MM.1S (cell line): ENCODE measurements at regions not wholly inside any gene's neighbourhood (a gene's known extent, or its start where the extent isn't known, plus 50 kb on each side); places are given as distances from the start of the nearest gene placed in this dataset.

ENCODE experiments used
- DNase-seq: peaks from one replicate; pipeline ENCODE4 v3.0.0-alpha.2; 2015
- H2AFZ ChIP-seq: fragments of 300-600 bp; sonication (generic); 2 replicates; pipeline ENCODE4 v1.6.0; 2016; ENCODE audit warnings: antibody characterized with exemption, low read length
- H3F3A ChIP-seq: fragments of 300-600 bp; sonication (generic); 2 replicates; pipeline ENCODE4 v1.6.1; 2016; ENCODE audit warnings: mild to moderate bottlenecking, antibody characterized with exemption, low read length, moderate library complexity, mixed read lengths; ENCODE audit not compliant: insufficient read depth
- H3K27ac ChIP-seq: fragments of 300-600 bp; sonication (generic); 2 replicates; pipeline ENCODE4 v1.5.1; 2016; ENCODE audit warnings: mild to moderate bottlenecking, low read length
- H3K27me3 ChIP-seq: fragments of 300-600 bp; sonication (generic); replicated peaks from 2 replicates; pipeline ENCODE4 v1.6.0; 2016; ENCODE audit warnings: low read length; ENCODE audit not compliant: insufficient read depth
- H3K36me3 ChIP-seq: fragments of 300-600 bp; sonication (generic); replicated peaks from 2 replicates; pipeline ENCODE4 v1.6.1; 2016; ENCODE audit warnings: mild to moderate bottlenecking, low read length, mixed read lengths; ENCODE audit not compliant: insufficient read depth
- H3K4me1 ChIP-seq: fragments of 300-600 bp; sonication (generic); 2 replicates; pipeline ENCODE4 v1.6.1; 2016; ENCODE audit warnings: low read length, mixed read lengths
- H3K4me2 ChIP-seq: fragments of 300-600 bp; sonication (generic); 2 replicates; pipeline ENCODE4 v1.6.0; 2016; ENCODE audit warnings: low read depth, low read length
- H3K4me3 ChIP-seq: fragments of 300-600 bp; sonication (generic); 2 replicates; pipeline ENCODE4 v1.5.1; 2016; ENCODE audit warnings: low read length, mixed read lengths
- H3K79me2 ChIP-seq: fragments of 300-600 bp; sonication (generic); 2 replicates; pipeline ENCODE4 v1.6.1; 2016; ENCODE audit warnings: mixed run types, low read length, mixed read lengths
- H3K9ac ChIP-seq: fragments of 300-600 bp; sonication (generic); 2 replicates; pipeline ENCODE4 v1.6.1; 2016; ENCODE audit warnings: low read length, mixed read lengths
- H3K9me2 ChIP-seq: fragments of 300-600 bp; sonication (generic); replicated peaks from 2 replicates; pipeline ENCODE4 v1.6.1; 2016; ENCODE audit warnings: mild to moderate bottlenecking, low read length, mixed read lengths; ENCODE audit not compliant: insufficient read depth
- H3K9me3 ChIP-seq: fragments of 300-600 bp; sonication (generic); replicated peaks from 2 replicates; pipeline ENCODE4 v1.6.1; 2016; ENCODE audit warnings: mild to moderate bottlenecking, low read length, mixed read lengths; ENCODE audit not compliant: insufficient read depth
- H4K20me1 ChIP-seq: fragments of 300-600 bp; sonication (generic); 2 replicates; pipeline ENCODE4 v1.6.1; 2016; ENCODE audit warnings: mild to moderate bottlenecking, low read length, moderate library complexity, mixed read lengths; ENCODE audit not compliant: insufficient read depth
- CTCF ChIP-seq: fragments of 300-600 bp; sonication (generic); IDR thresholded peaks from 2 replicates; pipeline ENCODE4 v1.5.1; 2016; ENCODE audit warnings: antibody characterized with exemption, low read length, mixed read lengths
- EZH2 ChIP-seq: fragments of 300-600 bp; sonication (generic); optimal IDR thresholded peaks from 2 replicates; pipeline ENCODE3; 2017; ENCODE audit warnings: low read depth, mild to moderate bottlenecking, antibody characterized with exemption, low read length, mixed read lengths
- EZH2phosphoT487 ChIP-seq: fragments of 300-600 bp; sonication (generic); IDR thresholded peaks from 2 replicates; pipeline ENCODE4 v1.6.1; 2018; ENCODE audit warnings: antibody characterized with exemption, low read length

GRCh38 chr15:27699699-27700098, 399.4 kb downstream of the OCA2 start:
- no peak for TF ChIP-seq EZH2
- TF ChIP-seq CTCF: no peak
- TF ChIP-seq EZH2phosphoT487: no peak
- Histone ChIP-seq H2AFZ (no peak overlapping the region), H3K9ac (no peak overlapping the region), H4K20me1 (no peaks in the 10 kb centered on the region), H3K9me3 (no peaks in the 10 kb centered on the region), H3K79me2 (no peaks in the 10 kb centered on the region), H3K9me2 (no peaks in the 10 kb centered on the region), H3K4me3 (no peak overlapping the region), H3K4me2 (no peak overlapping the region), H3K27me3 (no peaks in the 10 kb centered on the region), H3K4me1 (peaks cover 15% of the 10 kb centered on the region), H3K36me3 (no peaks in the 10 kb centered on the region), H3K27ac (no peak overlapping the region), H3F3A (0 out of 2 replicates have a peak, but pooled peaks cover 5% of the 10 kb centered on the region)
- no peak for DNase-seq

GRCh38 chr15:27696530-27696929, 402.6 kb downstream of the OCA2 start:
- Histone ChIP-seq H3K9me2 (no peaks in the 10 kb centered on the region), H3K9ac (no peak overlapping the region), H3K27ac (no peak overlapping the region), H3K79me2 (no peaks in the 10 kb centered on the region), H3K36me3 (no peaks in the 10 kb centered on the region), H3K4me3 (no peak overlapping the region), H3K27me3 (no peaks in the 10 kb centered on the region), H3F3A (0 out of 2 replicates have a peak, but pooled peaks cover 1% of the 10 kb centered on the region), H3K4me1 (peaks cover 7% of the 10 kb centered on the region), H2AFZ (no peak overlapping the region), H3K4me2 (no peak overlapping the region), H4K20me1 (no peaks in the 10 kb centered on the region), H3K9me3 (no peaks in the 10 kb centered on the region)
- no peak for DNase-seq
- no peak for TF ChIP-seq CTCF
- TF ChIP-seq EZH2phosphoT487: no peak
- TF ChIP-seq EZH2: no peak

GRCh38 chr15:27695726-27696125, 403.4 kb downstream of the OCA2 start:
- no peak for DNase-seq
- H3F3A ChIP-seq: no peaks in the 10 kb centered on the region
- H3K4me3 ChIP-seq: no peak overlapping the region
- peaks cover 4% of the 10 kb centered on the region; the same call in 1 of the 2 replicates for H3K4me1 ChIP-seq
- H3K36me3 ChIP-seq: no peaks in the 10 kb centered on the region
- no peak overlapping the region for H3K9ac ChIP-seq
- no peaks in the 10 kb centered on the region for H3K79me2 ChIP-seq
- TF ChIP-seq CTCF (no peak), EZH2 (no peak), EZH2phosphoT487 (no peak)
- H3K27me3 ChIP-seq: no peaks in the 10 kb centered on the region
- no peak overlapping the region for H3K4me2 ChIP-seq
- no peaks in the 10 kb centered on the region for H4K20me1 ChIP-seq
- H2AFZ ChIP-seq: no peak overlapping the region
- H3K27ac ChIP-seq: no peak overlapping the region
- H3K9me2 ChIP-seq: no peaks in the 10 kb centered on the region
- H3K9me3 ChIP-seq: no peaks in the 10 kb centered on the region
